Activated B cell treated with CpG ODN at 0.5 μM for 24 hours (primary cell): ENCODE measurements at regions not wholly inside any gene's neighbourhood (a gene's known extent, or its start where the extent isn't known, plus 50 kb on each side); places are given as distances from the start of the nearest gene placed in this dataset.

Experiments
- ATAC-seq: fragments of 200-7000 bp; cut with Tn5 transposase; one replicate; pipeline ENCODE4 v1.10.0; 2021; ENCODE audit warnings: low read depth, mild to moderate bottlenecking, moderate library complexity
- CTCF ChIA-PET: fragments of 350-600 bp; sonication (Branson Sonifier 250); formaldehyde crosslinking; loops from one replicate; lab custom pipeline; 2021; ENCODE audit warnings: antibody characterized with exemption; lab: Charles Lee
- POLR2A ChIA-PET: fragments of 350-600 bp; sonication (Branson Sonifier 250); formaldehyde crosslinking; loops from one replicate; lab custom pipeline; 2021; ENCODE audit warnings: antibody characterized with exemption; lab: Charles Lee
- DNase-seq: peaks from one replicate; pipeline ENCODE4 v3.0.0; 2022
- H3K27ac Mint-ChIP-seq: one replicate; pipeline ENCODE4 v1.8.0; 2020; ENCODE audit warnings: mixed read lengths
- H3K27me3 Mint-ChIP-seq: one replicate; pipeline ENCODE4 v1.8.0; 2021; ENCODE audit warnings: mixed read lengths
- H3K36me3 Mint-ChIP-seq: one replicate; pipeline ENCODE4 v1.8.0; 2021; ENCODE audit warnings: low read depth, mixed read lengths
- H3K4me1 Mint-ChIP-seq: one replicate; pipeline ENCODE4 v1.8.0; 2021; ENCODE audit warnings: mixed read lengths
- H3K4me3 Mint-ChIP-seq: one replicate; pipeline ENCODE4 v1.8.0; 2020; ENCODE audit warnings: mild to moderate bottlenecking, mixed read lengths
- H3K9me3 Mint-ChIP-seq: one replicate; pipeline ENCODE4 v1.8.0; 2020; ENCODE audit warnings: mixed read lengths
- CTCF ChIP-seq: fragments of 200-600 bp; IDR thresholded peaks from one replicate; pipeline ENCODE4 v1.8.0; 2022; ENCODE audit warnings: antibody characterized with exemption, mild to moderate bottlenecking
- intact Hi-C: fragments of 100-400 bp; cut with micrococcal nuclease; formaldehyde crosslinking; loops from one replicate; pipeline ENCODE4 v1.15.1; 2024

GRCh38 chr1:219405531-219406331, 207.2 kb downstream of the ZC3H11B start:
- ChIA-PET POLR2A (no interaction called here), CTCF (interaction anchor here (1.3 kb wide), 1 partner anchor 11 kb away, joined by 3 read pairs; no protein-coding TSS in a partner anchor)
- Mint-ChIP-seq H3K9me3 (no peaks in the 10 kb centered on the region), H3K36me3 (no peaks in the 10 kb centered on the region), H3K4me1 (no peaks in the 10 kb centered on the region), H3K27me3 (no peaks in the 10 kb centered on the region), H3K27ac (no peak overlapping the region), H3K4me3 (no peak overlapping the region)
- intact Hi-C loops = no loop called here
- DNase-seq (no peak), ATAC-seq (no peak)
- no peak for TF ChIP-seq CTCF

- H3K36me3 Mint-ChIP-seq = no peaks in the 10 kb centered on the region
- no peak for TF ChIP-seq CTCF
- H3K27ac Mint-ChIP-seq = no peak overlapping the region
- ChIA-PET POLR2A (no interaction called here), CTCF (no interaction called here)
- H3K4me3 Mint-ChIP-seq = no peak overlapping the region
- H3K27me3 Mint-ChIP-seq = no peaks in the 10 kb centered on the region
- intact Hi-C loops = no loop called here
- H3K9me3 Mint-ChIP-seq = no peaks in the 10 kb centered on the region
- DNase-seq (no peak), ATAC-seq (no peak)
- H3K4me1 Mint-ChIP-seq = no peaks in the 10 kb centered on the region
These were observed 208.3 kb downstream of the ZC3H11B start for GRCh38 chr1:219404629-219405028.

GRCh38 chr1:219402925-219403324, 210.0 kb downstream of the ZC3H11B start:
- intact Hi-C loops = no loop called here
- no peaks in the 10 kb centered on the region for H3K4me1 Mint-ChIP-seq
- ChIA-PET CTCF (interaction anchor here (1.1 kb wide), 1 partner anchor 14 kb away, joined by 3 read pairs; no protein-coding TSS in a partner anchor), POLR2A (interaction anchor here (0.6 kb wide), 1 partner anchor 891 kb away, joined by 4 read pairs; no protein-coding TSS in a partner anchor)
- DNase-seq (no peak), ATAC-seq (no peak)
- no peaks in the 10 kb centered on the region for H3K27me3 Mint-ChIP-seq
- no peaks in the 10 kb centered on the region for H3K9me3 Mint-ChIP-seq
- H3K36me3 Mint-ChIP-seq = no peaks in the 10 kb centered on the region
- H3K27ac Mint-ChIP-seq = no peak overlapping the region
- TF ChIP-seq CTCF = no peak
- H3K4me3 Mint-ChIP-seq = no peak overlapping the region

GRCh38 chr1:219401724-219402625, 210.9 kb downstream of the ZC3H11B start:
- no peak for TF ChIP-seq CTCF
- no peak overlapping the region for H3K27ac Mint-ChIP-seq
- ATAC-seq (no peak), DNase-seq (no peak)
- H3K4me1 Mint-ChIP-seq = no peaks in the 10 kb centered on the region
- no peaks in the 10 kb centered on the region for H3K27me3 Mint-ChIP-seq
- H3K9me3 Mint-ChIP-seq = peaks cover 6% of the 10 kb centered on the region
- ChIA-PET CTCF (interaction anchor here (1.1 kb wide), 1 partner anchor 15 kb away, joined by 3 read pairs; no protein-coding TSS in a partner anchor), POLR2A (no interaction called here)
- H3K36me3 Mint-ChIP-seq = peaks cover 3% of the 10 kb centered on the region
- intact Hi-C loops = no loop called here
- no peak overlapping the region for H3K4me3 Mint-ChIP-seq

- Mint-ChIP-seq H3K36me3 (peaks cover 10% of the 10 kb centered on the region), H3K4me3 (no peak overlapping the region), H3K4me1 (no peaks in the 10 kb centered on the region), H3K27me3 (no peaks in the 10 kb centered on the region), H3K9me3 (peaks cover 25% of the 10 kb centered on the region), H3K27ac (no peak overlapping the region)
- POLR2A ChIA-PET = no interaction called here
- ATAC-seq = no peak
- no peak for DNase-seq
- TF ChIP-seq CTCF = no peak
- CTCF ChIA-PET = no interaction called here
- intact Hi-C loops = no loop called here
These were observed 213.5 kb downstream of the ZC3H11B start for GRCh38 chr1:219399446-219399845.
